ENCODE measurements at regions not wholly inside any gene's neighbourhood (a gene's known extent, or its start where the extent isn't known, plus 50 kb on each side); places are given as distances from the start of the nearest gene placed in this dataset.

GRCh38 chr3:146912241-146913015 lies 307.3 kb upstream of the PLSCR5 start:
- DNase-seq (ENCODE audit: low read depth): no peak

GRCh38 chr3:146903927-146904326 lies 298.8 kb upstream of the PLSCR5 start:
- DNase-seq (ENCODE audit: low read depth): no peak

- DNase-seq (ENCODE audit: low read depth): no peak
Observed at GRCh38 chr3:146899171-146899570, 294.0 kb upstream of the PLSCR5 start.

- peak; percentile 31 for DNase-seq (ENCODE audit: low read depth)
Observed at GRCh38 chr3:146896711-146897110, 291.6 kb upstream of the PLSCR5 start.

GRCh38 chr3:146895026-146895749 lies 290.0 kb upstream of the PLSCR5 start:
- DNase-seq (ENCODE audit: low read depth): peak; percentile 92

DNA sequence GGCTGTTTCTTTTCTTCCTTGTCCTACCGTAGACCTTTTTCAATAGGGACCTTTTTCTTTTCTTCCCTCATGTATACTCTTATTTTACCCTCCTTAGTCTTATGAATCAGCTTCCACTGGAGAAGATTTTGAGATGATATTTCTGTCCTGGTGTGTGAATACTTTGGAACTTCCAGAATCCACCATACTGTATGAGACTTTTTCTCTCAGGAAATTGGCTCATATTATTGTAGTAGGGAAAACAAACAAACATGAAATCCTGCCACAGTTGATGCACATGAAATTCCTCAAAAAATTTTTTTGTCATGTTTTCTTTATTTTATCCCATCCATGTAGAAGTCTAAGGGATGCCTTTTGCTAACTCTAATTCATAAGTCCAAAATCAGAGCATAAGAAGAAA lies 289.3 kb upstream of the PLSCR5 start:
- DNase-seq (ENCODE audit: low read depth): no peak

DNA sequence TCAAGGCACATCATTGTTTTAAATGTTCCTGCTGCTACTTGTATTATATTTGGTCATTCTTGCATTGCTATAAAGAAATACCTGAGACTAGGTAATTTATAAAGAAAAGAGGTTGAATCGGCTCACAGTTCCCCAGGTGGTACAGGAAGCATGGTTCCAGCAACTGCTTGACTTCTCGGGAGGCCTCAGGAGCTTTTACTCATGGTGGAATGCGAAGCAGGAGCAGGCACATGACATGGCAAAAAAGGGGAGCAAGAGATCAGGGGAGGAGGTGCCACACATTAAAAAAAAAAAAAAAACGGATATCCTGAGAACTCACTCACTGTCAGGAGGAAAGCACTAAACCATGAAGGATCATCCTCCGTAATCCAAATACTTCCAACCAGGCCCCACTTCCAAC lies 286.9 kb upstream of the PLSCR5 start:
- no peak for DNase-seq (ENCODE audit: low read depth)

- no peak for DNase-seq (ENCODE audit: low read depth)
Observed at GRCh38 chr3:146889626-146890025, 284.5 kb upstream of the PLSCR5 start.

DNA sequence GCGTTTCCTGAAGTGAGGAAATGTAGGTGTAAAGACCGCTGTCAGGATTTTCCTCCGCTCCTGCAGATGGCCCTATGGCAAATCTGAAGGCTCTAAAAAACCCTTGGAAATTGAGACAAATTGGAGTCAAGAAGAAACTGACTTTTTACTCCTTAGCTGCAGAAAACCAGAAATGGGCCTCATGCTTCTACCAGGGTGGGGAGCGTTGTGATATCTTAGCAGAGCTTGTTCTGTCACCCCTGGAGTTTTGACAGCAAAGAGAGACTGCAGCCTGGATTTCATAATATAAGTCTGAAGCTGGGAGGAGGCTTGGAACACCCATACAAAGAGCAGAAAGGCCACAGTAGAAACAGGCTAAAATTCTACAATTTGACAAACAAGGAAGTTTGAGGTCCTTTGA lies 283.0 kb upstream of the PLSCR5 start:
- no peak for DNase-seq (ENCODE audit: low read depth)

- no peak for DNase-seq (ENCODE audit: low read depth)
Observed at GRCh38 chr3:146884721-146885120, 279.6 kb upstream of the PLSCR5 start.

DNA sequence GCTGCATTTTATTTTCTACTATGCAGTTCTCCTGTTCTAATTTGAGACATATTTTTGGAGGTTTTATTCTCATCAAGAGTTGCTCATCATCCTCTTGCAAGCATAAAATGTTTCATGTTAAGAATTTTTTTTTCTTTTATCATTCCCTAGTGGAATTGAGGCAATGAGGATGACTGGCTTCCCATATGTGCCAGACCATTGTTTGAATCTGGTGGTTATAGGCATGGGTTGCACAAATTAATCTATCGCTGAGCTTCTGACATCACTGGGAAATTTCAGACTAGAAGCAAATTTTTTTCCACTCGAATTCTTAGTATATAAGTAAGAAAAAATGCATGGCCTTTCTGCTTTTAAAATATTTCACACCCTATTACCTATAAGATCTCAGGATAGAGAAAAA lies 279.1 kb upstream of the PLSCR5 start:
- DNase-seq (ENCODE audit: low read depth): peak; percentile 30

GRCh38 chr3:146883288-146883687 lies 278.1 kb upstream of the PLSCR5 start:
- DNase-seq (ENCODE audit: low read depth): no peak

- no peak for DNase-seq (ENCODE audit: low read depth)
Observed at GRCh38 chr3:146881966-146882760, 277.0 kb upstream of the PLSCR5 start.

GRCh38 chr3:146881356-146881755 lies 276.2 kb upstream of the PLSCR5 start:
- DNase-seq (ENCODE audit: low read depth): no peak

DNA sequence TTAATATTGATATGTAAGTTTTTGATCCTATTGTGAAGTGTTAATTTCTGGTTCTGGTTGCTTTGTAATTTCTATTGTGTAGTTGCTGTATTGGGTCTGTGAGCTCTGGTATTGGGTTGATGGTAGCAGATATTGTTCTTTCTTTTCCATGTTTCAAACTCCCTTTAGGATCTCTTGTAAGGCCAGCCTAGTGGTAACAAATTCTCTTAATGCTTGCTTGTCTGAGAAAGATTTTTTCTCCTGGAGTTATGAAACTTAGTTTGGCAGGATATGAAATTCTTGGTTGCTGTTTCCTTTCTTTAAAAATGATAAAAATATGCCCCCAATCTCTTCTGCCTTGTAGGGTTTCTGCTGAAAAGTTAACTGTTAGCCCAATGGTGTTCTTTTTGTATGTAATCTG lies 268.6 kb upstream of the PLSCR5 start:
- no peak for DNase-seq (ENCODE audit: low read depth)

DNA sequence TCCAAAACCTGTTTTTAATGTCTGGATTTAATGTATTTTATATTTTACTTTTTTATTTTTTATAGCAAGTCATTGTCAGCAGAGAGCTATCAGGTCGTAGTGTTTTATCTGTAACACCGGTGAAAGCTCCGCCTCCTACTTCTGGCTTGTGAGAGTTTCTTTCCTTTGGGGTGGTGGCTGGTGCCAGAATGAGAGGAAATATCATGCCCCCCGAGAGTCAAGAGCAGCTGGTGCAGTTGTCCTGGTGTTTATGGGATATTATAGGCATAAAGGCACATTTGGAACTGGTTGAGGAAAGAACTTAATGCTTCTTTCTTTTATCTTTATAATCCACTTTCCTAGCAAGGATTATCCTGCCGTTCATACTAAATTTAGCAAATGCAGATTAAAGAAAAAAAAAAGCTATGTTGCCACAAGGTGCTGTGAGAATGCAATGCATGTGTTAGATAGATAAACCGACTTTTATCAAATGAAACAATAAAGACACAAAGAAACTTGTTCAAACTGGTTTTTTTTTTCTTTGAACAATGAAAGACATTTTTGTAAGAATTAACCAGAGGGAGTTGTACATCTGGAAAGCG lies 260.1 kb upstream of the PLSCR5 start:
- DNase-seq (ENCODE audit: low read depth): no peak

- DNase-seq (ENCODE audit: low read depth): no peak
Observed at GRCh38 chr3:146861262-146861661, 256.1 kb upstream of the PLSCR5 start.

DNA sequence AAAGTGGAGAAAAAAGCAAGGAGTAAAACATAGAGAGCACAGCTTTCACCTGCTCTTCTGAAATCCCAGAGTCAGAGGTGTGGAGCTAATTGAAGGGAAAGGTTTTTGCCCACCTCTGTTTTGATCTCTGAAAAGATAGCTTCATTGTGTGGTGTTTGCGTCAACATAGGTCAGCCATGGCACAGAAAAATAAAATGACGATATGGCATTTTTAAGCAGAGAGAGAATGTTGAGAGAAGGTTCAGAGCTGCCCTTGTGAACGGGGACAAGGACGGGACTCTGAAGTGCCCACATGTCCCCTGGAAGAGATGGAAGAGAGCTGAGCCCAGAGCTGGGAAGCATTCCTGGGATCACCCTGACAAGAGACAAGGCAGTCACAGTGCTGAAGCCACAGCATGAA lies 249.4 kb upstream of the PLSCR5 start:
- no peak for DNase-seq (ENCODE audit: low read depth)

- no peak for DNase-seq (ENCODE audit: low read depth)
Observed at GRCh38 chr3:146851665-146852064, 246.5 kb upstream of the PLSCR5 start.

DNA sequence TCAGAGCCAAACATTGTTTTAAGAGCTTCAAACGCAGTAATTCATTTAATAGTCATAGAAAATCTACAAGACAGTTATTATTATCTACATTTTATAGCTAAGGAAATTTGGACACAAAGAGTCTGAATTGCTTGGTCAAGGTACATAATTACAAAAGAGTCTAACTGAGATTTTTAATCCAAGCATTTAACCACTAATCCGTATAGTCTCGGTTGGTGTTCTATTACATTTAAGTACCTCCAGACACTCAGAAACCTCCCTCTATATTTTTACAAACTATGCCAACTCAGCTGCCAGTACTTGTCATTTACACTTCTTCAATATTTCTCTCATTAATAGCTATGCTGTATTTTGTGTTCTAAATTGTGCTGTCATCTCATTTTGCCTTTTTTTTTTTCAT lies 240.2 kb upstream of the PLSCR5 start:
- DNase-seq (ENCODE audit: low read depth): no peak

DNA sequence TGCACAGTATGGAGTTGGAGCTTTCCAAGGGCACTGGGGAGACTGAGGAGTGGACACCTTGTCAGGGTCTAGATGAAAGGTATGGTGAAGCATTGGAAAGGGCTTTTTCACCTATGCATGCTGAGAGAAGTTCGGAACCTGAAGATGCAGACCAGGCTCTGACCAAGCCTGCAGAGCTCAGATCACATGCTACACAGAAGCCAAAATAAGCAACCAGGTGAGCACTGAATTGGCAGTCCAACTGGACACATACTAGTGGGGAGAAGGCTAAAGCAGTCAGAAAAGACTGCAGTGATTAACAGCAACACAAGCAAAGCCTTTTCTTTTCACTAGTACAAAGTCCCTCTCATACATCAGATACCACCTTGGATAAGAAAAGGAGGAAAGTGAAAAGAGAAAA lies 238.3 kb upstream of the PLSCR5 start:
- no peak for DNase-seq (ENCODE audit: low read depth)

GRCh38 chr3:146839727-146840375 lies 234.7 kb upstream of the PLSCR5 start:
- DNase-seq (ENCODE audit: low read depth): no peak

Data from HS-5 (cell line).